ENCODE measurements at regions not wholly inside any gene's neighbourhood (a gene's known extent, or its start where the extent isn't known, plus 50 kb on each side); places are given as distances from the start of the nearest gene placed in this dataset.
"Not testable (repeated sequence)": the region's sequence is repeated elsewhere in the genome, so short reads cannot be mapped to it uniquely, and the experiment has no call there.

DNA sequence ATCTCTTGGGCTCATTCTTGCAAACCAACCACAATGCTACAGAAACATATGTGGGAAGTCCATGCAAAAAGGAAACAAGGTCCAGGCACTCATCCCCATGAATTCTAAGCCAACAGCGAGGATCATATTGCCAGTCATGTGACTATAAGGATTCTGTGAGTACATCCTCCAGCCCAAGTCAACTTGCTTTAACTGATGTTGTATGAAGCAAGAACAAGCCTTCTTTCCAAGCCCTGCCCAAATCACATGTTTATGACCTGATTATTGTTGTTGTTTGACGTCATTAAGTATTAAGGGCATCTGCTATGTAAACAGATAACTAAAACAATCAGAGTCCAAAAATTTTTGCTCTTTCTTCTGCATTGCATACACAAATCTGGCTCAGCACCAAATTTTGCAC is 78.2 kb upstream of the MON1B start:
- H3K27ac ChIP-seq: no peak overlapping the region
- DNase-seq (ENCODE audit: low read depth, low spot score): no peak

DNA sequence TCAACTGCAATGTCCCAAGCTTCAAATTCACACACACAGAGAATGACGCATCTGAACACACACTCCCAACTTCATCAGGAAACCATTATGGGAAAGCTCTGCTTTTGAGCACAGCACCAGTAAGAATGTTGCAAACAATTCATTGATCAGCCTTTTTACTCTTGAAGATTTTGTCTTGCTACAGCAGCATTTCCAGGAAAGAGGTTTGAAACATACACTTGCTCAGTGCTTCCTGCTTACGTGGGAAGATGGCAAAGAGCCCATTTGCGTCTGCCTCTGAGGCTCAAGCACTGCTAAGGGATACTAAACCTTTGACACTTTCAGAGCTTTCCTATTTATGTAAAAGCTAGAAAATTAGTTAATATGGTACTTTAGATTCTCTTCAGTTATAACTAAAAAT is 77.2 kb upstream of the MON1B start:
- no peak overlapping the region for H3K27ac ChIP-seq
- DNase-seq (ENCODE audit: low read depth, low spot score): no peak

DNA sequence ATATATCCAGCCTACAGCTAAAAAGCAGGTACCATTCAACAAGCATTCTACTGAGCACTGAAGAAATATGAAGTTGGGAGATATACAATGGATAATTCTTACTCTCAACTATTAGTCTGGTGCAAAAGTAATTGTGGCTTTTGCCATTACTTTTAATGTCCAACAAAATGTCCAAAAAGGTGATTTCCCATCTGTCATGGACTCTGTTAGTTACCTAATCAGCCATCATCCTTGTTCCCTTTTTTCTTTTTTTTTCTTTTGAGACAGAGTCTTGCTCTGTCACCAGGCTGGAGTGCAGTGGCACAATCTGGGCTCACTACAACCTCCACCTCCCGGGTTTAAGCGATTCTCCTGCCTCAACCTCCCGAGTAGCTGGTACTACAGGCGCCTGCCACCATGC is 76.6 kb upstream of the MON1B start:
- not testable (repeated sequence) for DNase-seq (ENCODE audit: low read depth, low spot score); H3K27ac ChIP-seq

DNA sequence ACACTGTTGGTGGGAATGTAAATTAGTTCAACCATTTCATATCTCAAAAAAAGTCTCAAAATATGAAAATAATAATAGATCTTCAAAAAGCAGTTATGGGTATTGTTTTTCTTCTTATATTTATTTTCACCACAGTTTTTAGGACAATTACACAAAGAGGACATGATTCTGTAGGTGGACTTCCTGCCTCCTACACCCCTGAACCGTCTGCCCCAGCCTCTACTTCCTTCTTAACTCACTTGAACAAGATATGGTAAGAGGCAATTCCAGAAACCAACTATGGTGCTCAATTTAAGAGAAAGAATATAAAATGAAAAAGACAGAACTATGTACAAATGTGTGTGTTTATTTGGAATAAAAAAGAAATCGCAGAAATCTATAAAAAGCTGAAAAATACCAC is 74.1 kb upstream of the MON1B start:
- DNase-seq (ENCODE audit: low read depth, low spot score): no peak
- no peak overlapping the region for H3K27ac ChIP-seq

DNA sequence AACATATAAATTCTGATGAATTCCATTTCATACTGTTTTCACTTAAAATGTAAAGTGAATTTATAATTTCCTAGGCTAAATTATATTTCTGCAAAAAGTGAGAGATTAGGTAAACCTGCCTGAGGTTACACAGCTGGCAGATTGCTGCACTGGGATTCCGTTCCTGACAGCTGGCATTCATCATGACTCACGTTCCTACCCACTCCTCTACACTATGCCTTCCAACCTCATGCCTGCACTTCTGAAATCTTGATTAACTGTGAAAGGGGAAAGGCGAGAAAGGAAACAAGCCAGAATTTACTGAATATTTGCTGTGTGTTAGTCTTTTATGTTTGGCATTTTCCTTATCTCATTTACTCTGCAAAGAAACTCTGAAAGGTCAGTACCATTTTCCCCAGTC is 73.3 kb upstream of the MON1B start:
- DNase-seq (ENCODE audit: low read depth, low spot score): no peak

DNA sequence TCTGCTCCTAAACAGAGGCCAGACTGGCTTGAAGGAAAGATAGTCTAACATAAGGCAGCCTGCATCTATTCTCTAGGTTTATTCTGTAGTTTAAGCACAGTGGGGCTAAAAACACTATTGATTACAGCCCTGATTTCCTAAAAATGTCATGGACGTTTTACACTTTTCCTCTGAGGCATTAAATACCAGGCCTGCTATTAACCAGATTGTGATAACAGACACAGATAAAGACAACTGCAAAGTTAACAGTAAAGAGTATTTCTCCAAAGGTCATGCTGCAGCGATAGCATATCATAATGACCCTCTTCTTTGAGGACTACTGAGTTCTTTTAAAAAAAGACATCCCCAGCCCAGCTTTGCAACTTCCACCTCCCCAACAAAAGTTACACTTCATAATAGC is 59.6 kb upstream of the MON1B start:
- no peak overlapping the region for H3K27ac ChIP-seq

More for the DNA sequence above, 73.3 kb upstream of the MON1B start:
- H3K27ac ChIP-seq: no peak overlapping the region

DNA sequence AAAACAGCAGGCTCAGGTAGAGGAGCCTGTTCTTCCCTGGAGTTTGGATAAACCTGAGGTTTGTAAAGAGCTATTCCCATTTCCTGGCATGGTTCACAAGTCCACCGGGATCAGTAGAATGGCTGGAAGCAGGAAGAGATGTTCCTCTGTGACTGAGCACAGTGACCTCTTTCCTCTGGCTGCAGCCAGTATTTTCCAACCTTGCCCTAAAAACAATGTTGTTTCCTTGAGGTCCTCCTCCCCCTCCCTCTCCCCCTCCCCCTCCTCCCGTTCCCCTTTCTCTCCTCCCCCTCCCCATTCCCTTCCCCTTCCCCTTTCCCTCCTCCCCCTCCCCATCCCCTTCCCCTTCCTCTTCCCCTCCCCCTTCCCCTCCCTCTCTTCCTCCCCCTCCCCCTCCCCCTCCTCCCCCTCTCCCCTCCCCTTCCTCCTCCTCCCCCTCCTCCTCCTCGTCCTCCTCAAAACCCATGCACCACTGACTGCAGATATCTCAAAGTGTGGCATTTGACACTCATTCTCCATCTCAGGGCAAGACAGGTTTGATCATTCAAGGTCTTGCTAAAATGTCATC is 58.9 kb upstream of the MON1B start:
- H3K27ac ChIP-seq: no peak overlapping the region
- no peak for DNase-seq (ENCODE audit: low read depth, low spot score)

More for the DNA sequence above, 59.6 kb upstream of the MON1B start:
- DNase-seq (ENCODE audit: low read depth, low spot score): no peak

GRCh38 chr16:77133706-77134105 is 57.3 kb upstream of the MON1B start:
- DNase-seq (ENCODE audit: low read depth, low spot score): no peak
- H3K27ac ChIP-seq: no peak overlapping the region

DNA sequence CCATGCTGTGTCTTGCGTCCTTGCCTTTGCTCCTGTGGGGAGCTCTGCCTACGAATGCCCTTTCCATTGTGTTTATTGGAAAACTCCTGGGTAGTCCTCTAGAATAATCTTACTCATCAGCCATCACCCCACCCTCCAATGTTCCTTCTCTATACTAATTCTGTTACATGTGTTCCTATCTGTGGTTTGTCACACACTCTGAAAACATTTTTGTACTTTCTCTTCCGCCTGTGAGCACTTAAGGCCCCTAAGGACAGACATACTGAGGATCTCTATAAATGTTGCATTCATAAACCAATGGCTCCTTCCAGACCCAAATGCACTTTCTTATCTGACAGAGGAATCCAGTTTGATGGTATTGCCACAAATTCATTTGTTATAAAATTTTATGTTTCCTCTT is 53.9 kb upstream of the MON1B start:
- no peak overlapping the region for H3K27ac ChIP-seq
- DNase-seq (ENCODE audit: low read depth, low spot score): no peak

All from epithelial cell of prostate (primary cell).